GM19372 (cell line): ENCODE measurements at regions not wholly inside any gene's neighbourhood (a gene's known extent, or its start where the extent isn't known, plus 50 kb on each side); places are given as distances from the start of the nearest gene placed in this dataset.
A peak's percentile ranks its signal among the peaks of the same experiment; 100 is the strongest.
"Not testable (repeated sequence)": the region's sequence is repeated elsewhere in the genome, so short reads cannot be mapped to it uniquely, and the experiment has no call there.

Experiments used
- ATAC-seq: cut with Tn5 transposase; IDR thresholded peaks from one replicate; pipeline ENCODE4 v1.9.1; 2021; ENCODE audit warnings: mild to moderate bottlenecking, low read depth, moderate library complexity; ENCODE audit not compliant: unreplicated experiment

DNA sequence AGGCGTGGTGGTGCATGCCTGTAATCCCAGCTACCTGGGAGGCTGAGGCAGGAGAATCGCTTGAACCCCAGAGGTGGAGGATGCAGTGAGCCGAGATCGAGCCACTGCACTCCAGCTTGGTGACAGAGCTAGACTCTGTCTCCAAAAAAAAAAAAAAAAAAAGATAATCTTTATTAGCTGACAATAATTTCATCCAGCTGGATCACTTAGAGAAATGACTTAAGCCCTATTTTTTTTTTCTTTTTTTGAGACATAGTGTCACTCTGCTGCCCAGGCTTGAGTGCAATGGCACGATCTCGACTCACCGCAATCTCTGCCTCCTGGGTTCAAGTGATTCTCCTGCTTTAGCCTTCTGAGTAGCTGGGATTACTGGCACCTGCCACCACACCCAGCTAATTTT is 51.6 kb upstream of the MAP4K4 start:
- ATAC-seq: not testable (repeated sequence)

DNA sequence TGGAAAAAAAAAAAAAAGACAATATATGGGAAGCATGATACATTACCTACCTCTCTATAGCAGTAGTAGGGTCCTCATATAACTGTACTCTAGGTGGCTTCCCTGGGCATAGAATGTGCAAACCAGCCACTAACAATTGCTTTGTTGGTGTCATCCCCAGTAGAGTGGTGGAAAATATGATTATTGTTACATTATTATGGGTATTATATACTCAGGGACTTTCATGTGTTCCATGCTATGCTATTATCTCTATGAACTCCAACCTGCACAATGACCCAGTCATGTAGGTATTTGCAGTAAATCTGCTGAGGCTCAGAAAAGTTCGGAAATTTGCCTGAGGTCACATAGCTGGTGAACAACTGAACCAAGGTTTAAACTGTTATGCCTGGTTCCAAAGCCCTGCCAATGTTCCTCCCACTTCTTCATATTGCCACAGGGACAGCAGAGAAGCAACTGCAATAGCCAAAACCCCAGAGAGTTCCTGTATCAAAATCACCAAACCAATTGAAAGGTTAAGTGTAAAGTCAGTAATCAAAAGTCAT is 52.6 kb upstream of the MAP4K4 start:
- no peak for ATAC-seq

DNA sequence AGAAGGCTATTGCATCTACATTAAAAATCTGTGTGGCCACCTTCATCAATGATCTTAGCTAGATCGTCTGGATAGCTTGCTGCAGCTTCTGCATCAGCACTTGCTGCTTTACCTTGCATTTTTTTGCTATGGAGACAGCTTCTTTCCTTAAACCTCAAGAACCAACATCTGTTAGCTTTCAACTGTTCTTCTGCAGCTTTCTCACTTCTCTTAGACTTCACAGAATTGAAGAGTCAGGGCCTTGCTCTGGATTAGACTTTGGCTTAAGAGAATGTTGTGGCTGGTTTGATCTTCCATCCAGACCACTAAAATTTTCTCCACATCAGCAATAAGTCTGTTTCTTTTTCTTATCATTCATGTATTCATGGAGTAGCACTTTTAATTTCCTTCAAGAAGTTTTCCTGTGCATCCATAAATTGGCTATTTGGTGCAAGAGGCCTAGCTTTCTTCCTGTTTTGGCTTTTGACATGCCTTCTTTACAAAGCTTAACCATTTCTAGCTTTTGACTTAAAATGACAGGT is 54.4 kb upstream of the MAP4K4 start:
- ATAC-seq: no peak

DNA sequence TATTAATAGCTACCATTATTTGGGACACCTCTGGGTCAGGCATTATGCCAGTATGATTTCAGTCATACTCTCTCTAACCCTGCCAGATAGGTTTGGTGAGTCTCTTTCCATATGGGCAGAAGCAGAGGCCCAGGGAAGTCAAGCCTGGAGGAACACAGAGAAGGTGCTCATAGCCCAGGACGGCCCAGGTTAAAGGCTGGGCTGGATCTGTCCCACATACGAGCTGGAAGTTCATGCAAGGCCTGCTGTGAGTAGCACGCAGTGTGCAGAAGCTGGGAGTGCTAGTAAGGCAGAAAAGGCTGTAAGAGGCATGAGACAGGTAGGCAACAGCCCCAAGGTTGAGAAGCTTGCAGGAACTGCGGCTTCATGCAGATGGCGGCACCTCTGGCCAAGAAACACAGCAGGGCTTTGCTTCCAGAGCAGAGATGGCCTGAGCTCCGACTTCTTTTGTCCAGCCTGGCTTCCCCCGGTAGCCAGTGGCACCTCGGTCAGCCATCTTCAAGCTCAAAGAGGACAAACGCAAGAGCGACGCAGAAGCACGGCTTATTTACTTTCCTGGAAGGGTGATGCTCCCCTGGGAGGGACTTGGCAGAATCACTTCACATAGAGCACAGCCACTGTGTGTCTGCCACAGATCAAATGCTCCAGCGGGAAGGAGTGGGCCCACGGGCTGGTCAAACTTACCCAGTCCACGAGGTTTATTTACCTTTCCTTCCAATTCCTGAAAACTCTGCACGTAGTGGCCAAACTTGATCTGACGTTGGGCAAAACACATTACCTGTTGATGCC is 58.5 kb upstream of the MAP4K4 start:
- no peak for ATAC-seq

DNA sequence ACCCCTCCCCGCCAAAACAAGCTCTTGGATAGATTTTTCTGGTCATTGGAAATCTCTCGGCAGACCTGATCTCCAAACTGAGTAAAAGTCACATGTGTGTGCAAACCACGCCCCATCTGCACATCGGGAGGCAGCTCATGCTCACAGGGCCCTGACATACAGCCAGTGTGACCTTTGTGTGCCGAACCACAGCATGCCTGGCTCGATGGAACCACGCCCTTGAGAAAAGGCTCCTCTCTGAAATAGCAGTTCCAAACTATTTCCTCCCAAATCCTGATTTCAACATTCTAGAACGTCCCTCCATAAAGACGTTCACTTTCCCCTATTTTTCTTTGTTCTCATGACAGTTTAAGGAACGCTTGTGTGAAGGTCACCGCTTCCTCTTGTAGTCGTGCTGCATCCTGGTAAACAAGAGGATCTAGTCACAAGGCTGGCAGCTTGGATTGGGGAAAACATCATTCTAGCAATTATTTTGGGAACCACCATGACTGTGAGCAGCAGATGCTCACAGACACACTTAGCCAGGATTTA is 59.3 kb upstream of the MAP4K4 start:
- ATAC-seq: no peak

DNA sequence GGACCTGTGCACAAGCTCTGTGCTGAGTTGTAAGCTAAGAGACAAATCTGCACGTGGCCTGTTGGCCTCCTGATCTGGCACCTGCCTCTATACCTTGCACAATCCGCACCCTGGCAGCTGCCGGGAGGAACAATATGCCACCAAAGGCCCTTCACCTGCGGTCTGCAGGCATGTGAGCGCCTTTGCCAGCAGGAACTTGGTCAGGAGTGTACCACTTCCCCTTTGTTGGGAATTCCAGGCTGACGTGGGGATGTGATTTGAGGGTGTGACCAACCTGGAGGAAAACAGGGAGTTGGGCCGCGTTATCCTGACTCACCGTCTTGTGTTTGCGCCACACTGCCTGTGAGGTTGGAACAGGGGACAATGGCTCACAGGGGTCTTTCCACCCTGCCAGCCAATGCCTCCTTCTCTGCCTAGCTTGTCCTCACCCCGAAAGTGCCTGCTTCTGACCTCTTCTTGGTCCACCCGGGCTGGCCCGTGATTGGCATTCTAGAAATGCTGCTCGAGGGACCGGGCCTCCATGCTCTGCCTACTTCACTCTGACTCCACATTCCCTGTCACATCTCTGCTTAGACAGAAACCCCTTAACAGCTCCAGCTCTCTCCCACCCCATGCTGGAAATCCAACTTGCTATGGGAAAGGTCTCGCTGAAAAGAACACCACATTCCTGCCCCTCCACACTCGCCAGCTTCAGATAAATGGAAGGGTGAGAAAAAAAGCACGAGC is 67.1 kb upstream of the MAP4K4 start:
- no peak for ATAC-seq

DNA sequence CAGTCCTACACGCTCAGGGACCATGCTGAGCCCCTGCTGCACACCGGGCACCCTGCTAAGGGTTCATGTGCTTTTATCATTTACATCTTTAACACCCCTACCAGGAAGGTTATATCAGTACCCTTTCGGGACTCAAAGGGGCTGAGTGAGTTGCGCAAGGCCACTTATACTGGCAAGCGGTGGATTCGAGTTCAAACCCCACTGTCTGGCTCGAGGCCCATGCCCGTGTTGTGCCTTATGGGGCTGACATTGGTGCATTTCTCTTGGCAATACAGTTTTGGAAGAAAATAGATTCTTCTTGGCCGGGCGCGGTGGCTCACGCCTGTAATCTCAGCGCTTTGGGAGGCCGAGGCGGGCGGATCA is 69.5 kb upstream of the MAP4K4 start:
- no peak for ATAC-seq

DNA sequence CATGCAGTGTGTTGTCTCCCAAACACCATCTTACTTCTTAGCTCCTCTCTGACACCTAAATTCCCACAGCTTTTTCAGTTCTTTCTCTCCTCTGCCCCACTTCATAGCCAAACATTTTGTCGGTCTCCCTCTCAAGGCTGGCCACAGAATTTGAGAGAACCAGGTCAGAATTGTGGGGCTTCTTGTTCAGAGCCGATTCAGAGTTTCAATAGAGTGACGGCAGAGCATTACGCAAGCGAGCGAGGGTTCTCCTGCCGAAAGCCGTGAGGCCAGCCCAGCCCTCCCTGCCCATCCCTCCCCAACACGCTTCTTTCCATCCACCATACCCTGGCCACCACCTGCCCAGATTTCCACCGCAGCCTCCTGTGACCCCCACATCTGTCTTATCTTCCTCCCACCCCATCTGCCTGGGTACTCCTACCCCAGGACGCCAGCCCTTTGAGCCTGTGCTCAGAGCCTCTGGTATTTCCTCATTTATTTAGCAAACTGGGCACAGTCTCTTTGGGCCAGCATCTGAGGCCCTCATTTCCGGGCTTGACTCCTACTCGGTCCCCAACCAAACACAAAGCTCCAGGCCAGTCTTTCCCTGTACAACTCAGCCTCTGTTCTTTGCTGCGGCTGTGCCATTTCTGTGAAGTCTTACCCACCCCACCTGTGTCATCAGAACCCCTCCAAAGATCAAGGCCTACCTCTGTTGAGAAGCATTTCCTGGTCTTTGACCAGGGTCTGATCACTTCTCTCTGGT is 70.0 kb upstream of the MAP4K4 start:
- ATAC-seq: no peak

DNA sequence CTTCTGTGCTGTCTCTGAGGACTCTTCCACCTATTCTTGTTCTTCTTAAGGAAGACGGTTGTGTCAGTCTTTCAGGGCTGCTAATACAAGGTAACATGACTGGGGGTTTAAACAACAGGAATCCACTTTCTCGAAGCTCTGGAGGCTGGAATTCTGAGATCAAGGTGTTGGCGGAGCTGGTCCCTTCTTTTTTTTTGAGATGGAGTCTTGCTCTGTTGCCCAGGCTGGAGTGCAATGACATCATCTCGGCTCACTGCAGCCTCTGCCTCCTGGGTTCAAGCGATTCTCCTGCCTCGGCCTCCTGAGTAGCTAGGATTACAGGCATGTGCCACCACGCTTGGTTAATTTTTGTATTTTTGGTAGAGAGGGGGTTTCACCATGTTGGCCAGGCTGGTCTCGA is 71.7 kb upstream of the MAP4K4 start:
- not testable (repeated sequence) for ATAC-seq

DNA sequence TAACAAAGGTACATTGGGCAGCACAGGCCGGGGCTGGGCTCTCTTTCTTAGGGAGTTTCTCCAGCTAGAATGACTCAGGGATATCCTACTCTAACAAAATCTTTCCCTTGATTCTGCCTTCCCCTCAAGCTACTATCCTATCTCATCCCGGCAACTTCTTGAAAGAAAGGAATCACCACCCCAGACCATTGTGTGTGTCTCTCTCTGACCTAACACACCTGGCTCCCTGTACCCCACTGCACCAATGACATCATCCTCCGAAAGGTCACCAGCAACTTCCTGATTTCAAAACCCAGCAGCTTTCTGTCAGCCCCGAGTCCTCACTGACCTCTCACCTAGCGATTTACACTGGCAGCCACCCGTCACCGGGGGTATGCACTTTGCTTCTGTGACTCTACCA is 72.1 kb upstream of the MAP4K4 start:
- ATAC-seq: no peak

DNA sequence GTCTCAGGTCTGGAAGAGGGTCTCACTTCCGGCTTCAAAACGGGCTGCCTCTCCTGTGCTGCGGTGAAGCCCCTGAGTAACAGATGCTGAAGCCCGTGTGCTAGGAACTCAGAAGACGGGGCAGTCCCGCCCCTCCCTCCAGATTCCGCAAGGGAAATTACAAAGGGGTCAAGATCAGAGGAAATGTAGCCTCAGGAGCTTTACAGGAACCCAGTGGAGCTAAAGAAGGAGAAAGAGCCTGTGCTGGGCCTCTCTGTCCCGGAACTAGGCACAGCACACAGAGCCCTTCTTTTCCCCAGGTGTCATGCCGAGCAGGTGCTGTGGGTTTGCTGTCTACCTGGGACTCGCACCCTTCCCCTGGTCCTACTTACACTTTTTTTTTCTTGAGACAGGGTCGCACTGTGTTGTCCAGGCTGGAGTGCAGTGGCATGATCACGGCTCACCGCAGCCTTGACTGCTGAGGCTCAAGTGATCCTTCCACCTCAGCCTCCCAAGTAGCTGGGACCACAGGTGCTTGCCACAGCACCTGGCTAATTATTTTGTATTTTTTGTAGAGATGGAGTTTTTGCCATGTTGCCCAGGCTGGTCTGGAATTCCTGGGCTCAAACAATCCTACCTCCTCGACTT is 72.7 kb upstream of the MAP4K4 start:
- ATAC-seq: no peak

DNA sequence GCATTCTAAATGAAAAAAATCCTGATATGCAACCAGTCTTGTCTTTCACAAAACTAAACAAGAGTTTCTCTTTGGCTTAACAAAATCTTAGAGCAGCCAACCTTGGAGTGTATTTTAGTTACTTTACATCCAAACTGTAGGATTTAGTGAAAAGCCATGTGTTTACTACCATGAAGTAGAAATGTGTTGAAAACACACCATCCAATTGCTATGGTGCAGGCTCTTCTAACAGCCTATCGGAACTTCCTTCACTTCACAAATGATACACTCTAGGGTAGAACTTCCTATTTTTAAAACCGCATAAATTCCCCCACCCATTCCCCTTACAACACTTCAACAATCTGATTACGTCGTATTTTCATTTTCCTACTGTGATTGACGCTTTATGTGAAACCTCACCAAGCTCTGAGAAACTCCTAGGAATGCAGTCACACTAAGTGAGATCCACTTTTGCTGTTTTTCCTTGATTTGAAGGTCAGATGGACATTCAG is 74.4 kb upstream of the MAP4K4 start:
- peak; percentile 81 for ATAC-seq

DNA sequence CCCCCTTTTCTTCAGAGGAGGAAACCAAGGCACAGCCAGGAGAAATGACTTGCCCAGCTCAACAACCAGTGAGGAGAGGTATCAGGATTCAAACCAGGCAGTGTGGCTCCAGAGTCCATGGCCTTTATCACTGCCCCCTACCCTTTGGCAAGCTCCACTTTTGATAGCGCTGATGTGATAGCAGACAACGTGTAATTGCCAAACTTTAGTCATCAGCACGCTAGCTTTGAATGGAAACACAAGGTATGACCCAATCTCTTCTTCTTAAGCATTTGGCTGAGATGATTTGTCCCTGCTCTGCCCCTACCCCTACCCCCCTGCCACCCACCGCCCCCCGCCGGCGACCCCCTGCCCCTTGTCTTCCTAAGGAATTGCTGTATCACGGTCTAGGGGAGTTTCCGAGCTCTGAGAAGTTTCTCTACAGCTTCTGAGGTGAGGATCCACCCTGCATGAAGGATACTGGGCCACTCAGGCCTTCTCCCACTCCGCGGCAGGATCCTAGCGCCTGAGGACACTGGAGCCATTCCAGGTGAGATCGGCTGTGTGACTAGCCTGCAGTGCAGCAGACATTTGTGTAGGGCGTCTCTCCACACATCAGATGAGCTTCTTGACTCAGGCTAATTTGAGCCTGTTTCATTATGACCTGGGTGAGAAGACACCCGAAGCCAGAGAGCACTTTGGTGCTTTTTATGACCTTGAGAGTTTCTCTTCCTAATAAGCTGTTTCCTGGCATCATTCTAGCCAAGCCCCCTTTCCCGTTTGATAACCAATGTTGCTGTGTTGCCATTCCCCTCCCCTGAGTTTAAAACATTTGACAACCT is 75.1 kb upstream of the MAP4K4 start:
- ATAC-seq: peak; percentile 59

DNA sequence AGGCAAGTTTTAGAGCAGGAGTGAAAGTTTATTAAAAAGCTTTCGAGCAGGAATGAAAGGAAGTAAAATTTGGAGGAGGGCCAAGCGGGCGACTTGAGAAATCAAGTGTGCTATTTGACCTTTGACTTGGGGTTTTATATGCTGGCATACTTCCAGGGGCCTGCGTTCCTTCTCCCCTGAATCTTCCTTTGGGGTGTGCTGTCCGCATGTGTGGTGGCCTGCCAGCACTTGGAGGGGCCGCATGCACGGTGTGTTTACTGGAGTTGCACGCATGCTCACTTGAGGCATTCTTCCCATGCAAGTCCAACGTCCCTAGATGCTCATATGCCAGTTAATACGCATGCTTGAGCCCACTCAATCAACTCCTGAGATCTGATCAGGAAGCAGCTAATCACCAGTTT is 78.3 kb upstream of the MAP4K4 start:
- no peak for ATAC-seq

DNA sequence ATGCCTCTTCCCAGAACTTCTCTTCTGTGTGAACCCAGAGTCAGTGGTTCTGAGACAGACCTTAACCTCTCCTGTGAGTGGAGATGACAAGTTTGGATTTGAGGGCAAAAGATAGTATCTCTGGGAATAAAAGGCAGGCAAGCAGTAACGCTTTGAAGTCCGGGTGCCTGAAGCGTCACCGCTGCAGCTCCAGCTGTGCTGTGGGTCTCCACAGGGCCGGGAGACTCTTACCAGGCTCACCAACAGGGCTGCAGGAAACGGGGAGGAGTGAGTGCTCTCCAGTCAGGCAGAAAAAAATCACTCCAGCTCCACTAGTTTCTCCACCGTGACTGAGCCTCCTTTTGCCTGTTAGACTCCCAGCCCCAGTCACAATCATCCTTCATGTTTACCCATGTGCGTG is 79.7 kb upstream of the MAP4K4 start:
- no peak for ATAC-seq

DNA sequence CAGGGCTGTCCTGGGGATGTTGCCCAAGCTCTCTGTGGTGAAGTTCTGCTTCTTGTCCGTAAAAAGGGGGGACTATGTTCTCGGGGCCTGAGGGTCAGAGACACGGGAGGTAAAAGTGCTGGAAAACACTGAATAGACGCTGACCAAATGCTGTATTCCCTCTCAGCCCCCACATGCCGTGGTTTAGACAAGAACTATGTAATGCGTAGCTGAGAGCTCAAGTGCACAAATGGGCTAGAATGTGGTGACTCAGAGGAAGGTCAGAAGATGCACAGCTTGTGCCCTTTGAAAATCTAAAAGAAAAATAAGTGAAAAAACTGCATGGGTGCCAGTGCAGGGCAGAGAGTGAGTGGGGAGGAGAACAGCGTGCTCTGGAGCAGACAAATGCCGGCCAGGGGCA is 80.3 kb upstream of the MAP4K4 start:
- ATAC-seq: no peak

DNA sequence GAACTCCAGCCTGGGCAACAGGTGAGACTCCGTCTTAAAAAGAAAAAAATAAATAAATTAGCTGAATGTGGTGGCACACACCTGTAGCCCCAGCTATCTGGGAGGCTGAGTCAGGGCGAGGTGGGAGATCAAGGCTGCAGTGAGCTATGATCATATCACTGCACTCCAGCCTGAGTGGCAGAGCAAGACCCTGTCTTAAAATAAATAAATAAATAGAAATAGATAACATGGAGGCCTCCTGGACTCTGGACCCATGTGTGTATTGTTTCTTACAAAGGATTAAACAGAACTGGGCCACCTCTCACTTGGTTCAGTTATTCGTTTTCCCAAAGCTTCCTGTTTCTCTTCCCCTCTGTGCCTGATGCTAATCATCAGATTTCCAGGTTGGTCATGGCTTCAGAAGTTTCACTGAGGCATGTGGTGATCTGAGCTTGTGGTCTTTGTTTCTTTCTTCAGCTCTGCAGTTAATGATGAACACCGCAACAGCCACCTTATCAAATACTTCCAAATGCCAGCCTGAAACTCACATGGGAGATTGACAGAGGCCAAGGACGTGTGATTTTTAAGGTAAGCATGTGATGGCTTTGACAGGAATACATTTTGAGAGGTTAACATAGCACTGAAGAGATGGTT is 83.3 kb upstream of the MAP4K4 start:
- ATAC-seq: no peak

DNA sequence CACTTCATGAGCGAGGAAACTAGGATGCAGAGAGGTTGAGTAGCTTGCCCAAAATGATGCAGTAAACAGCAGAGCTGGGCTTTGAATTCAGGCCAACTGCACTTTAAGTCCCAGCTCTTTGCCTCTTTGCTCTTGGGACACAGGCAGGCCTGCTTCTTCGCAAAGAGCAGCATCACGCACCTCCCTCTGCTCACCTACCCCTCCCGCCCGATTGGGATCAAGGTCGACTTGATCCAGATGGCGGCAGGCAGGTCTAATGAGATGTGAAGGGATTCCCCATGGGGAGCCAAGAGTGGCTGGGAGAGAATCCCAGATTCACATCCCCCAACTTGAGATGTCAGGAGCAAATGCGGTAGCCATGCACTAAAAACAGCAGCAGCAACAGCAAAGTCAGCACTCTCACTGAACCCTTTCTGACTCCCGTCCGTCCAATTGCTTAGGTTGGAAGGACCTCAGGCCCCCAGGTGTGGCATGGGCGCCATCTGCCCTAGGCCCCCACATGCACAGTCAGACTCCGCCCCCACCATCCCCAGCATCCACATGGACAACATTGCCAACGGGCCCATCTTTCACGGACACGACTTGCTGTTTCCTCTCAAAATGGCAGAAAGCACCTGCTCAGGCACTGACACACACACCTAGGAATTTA is 84.3 kb upstream of the MAP4K4 start:
- ATAC-seq: no peak
